GM23248 (cell line): ENCODE measurements at regions not wholly inside any gene's neighbourhood (a gene's known extent, or its start where the extent isn't known, plus 50 kb on each side); places are given as distances from the start of the nearest gene placed in this dataset.

Source experiments
- EZH2 ChIP-seq: fragments of 200-600 bp; sonication (generic); IDR thresholded peaks from 2 replicates; pipeline ENCODE4 v1.6.1; 2018; ENCODE audit warnings: antibody characterized with exemption, mild to moderate bottlenecking; ENCODE audit not compliant: insufficient read depth, poor library complexity, severe bottlenecking
- EZH2phosphoT487 ChIP-seq: fragments of 200-600 bp; sonication (generic); IDR thresholded peaks from 2 replicates; pipeline ENCODE4 v1.6.1; 2018; ENCODE audit warnings: antibody characterized with exemption, moderate library complexity, mild to moderate bottlenecking, low read depth; ENCODE audit not compliant: insufficient read depth

DNA sequence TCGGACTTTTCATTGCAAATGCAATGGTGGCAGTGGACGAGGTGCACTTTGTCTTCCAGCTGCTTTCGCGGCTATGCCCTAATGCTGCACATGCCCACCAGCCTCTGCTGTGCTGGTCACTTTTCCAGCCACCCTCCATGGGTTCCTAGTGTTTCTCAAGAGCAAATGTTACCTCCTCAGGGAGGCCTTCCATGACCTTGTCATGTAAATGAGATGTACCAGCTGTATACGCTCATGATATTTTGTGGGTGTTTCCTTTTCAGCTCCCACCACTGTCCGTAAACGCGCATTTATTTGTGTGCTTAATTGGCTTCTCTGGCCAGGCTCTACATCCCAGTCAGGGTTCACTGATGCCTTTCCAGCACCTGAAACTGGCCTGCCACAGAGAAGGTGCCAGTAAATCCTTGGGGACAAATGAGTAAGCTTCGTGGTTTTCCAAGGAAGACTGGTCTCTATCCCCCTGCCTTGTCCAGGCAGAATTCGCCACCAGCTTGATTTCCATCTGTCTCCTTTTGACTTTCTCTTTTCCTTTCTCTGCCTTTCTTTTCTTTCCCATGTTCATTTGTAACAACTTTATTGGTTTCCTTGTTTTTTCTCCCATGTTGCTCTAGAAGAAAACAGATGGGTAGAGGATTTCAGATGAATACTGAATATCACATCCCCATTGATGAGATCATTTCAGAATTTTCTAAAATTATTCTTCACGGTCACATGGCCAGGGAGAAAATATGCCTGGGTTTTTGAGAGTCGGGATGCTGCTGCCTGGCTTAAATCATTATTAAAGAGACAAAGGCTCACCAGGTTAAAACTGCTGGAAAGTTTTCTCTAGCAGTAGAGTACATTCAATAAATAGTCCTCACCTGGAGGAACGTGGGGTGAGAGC is 82.5 kb downstream of the CHST2 start:
- TF ChIP-seq EZH2 (no peak), EZH2phosphoT487 (no peak)
